Fibroblast of the conjunctiva (primary cell): ENCODE measurements at regions not wholly inside any gene's neighbourhood (a gene's known extent, or its start where the extent isn't known, plus 50 kb on each side); places are given as distances from the start of the nearest gene placed in this dataset.

ENCODE experiments used
- DNase-seq: peaks from one replicate; pipeline ENCODE4 v3.0.0-alpha.2; 2010; ENCODE audit warnings: low read depth

- DNase-seq = no peak
Observed at GRCh38 chr2:204109681-204110080, 173.1 kb downstream of the ICOS start.

- DNase-seq = no peak
Observed at GRCh38 chr2:204110338-204110741, 173.8 kb downstream of the ICOS start.

GRCh38 chr2:204110751-204111516, 174.4 kb downstream of the ICOS start:
- peak; percentile 13 for DNase-seq

DNA sequence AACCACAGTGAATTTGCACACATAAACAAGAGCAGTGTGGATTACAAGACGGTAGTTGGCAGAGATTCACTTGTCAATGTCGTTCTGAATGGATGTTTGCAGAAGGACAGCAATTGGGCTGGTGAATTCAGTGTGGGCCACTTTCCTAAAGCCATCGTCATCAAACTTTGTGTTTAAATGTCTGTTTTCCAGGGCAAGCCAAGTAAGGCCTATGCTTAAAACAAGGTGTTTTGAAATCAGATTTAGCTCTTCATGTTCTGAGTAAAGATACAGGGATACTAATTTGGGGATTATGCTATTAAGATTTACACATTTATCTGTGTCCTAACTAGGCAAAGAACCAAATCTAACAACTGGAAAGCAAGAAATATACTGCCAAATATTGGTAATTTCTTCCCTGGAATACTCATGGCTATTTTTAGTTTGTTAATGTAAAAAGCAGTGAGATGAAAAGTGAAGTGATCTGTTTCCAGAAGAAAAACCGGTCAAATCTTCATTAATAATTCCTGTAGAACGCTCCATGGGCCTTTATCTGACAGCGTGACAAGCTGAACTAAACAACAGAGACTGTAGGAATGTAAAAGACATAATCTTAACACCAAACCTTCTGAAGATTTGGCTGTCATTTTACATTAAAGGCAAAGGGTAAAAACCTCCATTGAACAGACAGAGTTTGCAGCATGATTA, 175.7 kb downstream of the ICOS start:
- no peak for DNase-seq

DNA sequence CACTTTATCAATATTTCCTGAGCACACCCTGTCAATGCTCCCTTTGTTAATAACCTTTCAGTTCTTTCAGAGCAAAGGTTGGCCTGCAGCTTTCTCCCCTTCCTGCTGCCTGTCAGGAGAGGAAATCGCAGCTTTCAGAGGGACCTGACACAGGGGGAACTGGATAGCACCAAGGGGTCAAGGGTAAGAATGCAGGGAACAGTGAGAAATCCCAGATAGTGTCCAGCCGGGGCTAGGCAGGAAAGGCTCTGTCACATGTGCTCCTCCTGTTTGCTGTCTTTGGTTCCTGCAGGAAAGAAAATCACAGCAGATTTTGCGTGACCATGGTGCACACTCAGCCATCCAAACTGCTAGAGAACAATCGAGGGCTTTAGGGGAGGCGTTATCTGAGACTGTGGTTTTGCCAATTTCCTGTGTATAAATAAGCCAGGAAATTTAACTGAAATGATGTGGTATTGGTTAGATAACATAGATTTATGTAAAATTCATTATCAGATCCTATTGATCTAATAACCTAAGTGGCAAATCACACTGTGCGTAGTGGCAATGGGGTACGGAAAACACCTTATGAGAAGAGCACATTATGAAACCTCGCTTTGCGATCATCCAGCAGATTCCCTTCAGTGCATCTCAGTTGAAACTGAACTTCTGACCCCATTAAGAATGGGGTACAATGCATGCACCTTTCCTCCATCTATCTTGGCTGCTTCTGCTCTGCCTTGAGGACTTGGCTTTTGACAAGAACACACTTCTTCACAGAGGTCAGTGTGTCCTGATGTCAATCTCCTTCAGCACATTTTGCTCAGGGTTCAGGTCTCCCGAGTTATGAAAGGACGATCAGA, 178.0 kb downstream of the ICOS start:
- DNase-seq = no peak

DNA sequence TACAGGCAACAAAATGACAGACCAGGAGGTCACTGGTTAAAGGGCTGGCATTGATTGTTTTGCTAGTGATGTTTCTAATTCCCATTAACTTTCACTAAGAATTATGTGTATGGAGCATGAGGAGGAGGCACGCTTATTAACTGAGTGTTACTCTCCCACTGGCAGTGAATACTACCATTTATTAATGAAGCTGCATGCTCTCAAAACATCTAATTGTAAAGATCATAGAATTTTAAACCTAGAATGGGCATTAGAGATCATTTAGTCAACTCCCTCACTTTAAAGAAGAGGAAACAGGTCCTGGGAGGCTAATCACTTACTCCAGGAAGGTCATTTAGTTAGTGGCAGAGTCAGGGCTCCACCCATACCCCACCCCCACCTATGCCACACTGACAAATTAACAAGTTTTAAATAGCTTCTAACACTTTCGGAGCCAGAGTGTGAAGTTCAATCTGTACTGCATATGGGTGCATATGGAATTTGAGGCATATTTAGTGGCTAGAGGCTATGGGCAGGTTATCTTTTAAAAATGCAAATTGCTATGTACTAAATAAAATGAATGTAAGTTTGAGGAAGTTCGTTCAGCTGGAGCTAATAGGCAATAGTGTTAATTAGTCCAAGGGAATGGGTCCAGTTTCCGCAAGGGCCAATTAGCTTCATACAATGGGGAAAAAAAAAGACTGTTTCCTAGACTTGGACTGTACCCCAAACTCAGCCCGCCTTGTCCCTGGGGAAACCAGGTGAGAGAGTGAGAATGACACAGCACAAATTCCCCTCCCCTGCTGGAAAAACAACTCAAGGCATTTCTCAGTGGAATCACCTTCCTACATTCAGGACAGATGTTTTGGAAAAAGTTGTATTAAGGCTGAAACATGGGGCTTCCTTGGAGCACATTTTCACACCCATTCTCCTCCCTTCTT, 178.8 kb downstream of the ICOS start:
- no peak for DNase-seq

DNA sequence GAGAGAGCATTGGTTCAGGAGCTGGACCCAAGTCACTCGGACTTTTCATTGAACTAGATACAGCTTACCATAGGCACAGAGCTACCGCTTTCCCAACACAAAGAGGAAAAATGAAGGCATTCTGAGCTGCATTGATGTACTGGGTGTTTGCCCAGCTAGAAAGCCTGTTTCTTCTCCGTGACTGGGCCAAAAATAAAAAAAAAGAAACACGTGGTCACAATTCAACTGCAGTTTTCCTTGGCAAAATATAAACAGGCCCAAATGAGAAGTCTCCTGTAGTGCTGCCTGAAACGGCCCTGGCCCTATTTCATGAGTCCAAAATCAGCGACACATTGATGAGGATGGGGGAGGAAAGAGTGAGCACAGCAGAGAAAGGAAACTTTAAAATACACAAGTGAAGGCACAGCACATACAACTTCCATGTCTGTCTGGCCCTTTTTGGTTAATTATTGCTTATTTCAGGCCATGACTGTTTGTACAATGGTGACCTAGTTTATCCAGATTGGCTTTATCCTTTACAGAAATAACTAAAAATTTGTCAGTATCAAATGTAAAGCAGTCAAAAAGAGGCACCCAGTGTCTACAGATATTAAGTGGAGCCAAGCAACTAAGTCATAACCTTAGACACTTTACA, 179.7 kb downstream of the ICOS start:
- DNase-seq = no peak

GRCh38 chr2:204122425-204122824, 185.9 kb downstream of the ICOS start:
- DNase-seq = no peak

GRCh38 chr2:204124140-204124750, 187.7 kb downstream of the ICOS start:
- no peak for DNase-seq

DNA sequence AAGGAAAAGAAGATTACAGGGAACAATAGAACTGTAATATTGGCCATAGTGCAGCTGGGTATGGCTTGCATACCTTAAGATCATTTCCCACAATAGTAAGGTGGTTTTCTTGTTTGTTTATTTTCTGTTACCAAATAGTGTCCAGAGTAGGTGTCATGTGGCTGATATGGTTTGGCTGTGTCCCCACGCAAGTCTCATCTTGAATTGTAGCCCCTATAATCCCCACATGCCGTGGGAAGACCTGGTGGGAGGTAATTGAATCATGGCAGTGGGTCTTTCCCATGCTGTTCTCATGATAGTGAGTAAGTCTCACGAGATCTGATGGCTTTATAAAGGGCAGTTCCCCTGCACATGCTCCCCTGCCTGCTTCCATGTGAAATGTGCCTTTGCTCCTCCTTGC, 190.1 kb downstream of the ICOS start:
- no peak for DNase-seq

- no peak for DNase-seq
Observed at GRCh38 chr2:204127238-204127637, 190.7 kb downstream of the ICOS start.

DNA sequence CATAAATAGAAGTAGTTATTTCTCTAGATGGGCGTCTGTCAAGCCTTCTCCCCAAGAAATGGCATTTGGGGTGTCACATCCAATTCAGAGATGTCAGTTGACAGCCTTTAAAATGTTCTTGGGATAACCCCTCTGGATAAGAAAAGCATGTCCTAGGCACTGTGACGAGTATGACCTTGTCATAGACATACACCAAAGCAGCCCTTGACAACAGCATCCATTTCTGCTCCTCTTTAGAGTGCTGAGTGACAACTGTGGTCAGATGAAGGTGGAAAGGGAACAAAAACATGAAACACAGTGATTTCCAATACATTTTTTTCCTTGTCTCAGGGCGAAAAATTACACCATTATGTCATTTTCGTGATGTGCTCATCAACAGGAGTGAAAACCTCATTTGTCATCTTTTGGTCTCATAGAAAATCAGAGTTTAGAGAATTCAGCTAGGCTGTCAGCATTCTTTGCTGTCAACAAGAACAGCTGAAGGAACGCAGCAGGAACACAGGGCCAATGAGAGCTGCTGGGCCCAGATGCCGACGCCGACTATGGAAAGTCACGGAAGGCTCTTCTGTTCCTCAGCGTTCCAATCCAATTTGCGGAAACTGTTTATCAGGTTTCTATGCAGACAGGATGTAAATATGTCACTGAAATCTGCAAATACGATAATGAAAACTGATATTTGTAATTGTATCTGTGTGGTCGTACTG, 193.2 kb downstream of the ICOS start:
- DNase-seq = no peak

GRCh38 chr2:204131621-204132020, 195.1 kb downstream of the ICOS start:
- DNase-seq = no peak

GRCh38 chr2:204133476-204133875, 196.9 kb downstream of the ICOS start:
- no peak for DNase-seq

DNA sequence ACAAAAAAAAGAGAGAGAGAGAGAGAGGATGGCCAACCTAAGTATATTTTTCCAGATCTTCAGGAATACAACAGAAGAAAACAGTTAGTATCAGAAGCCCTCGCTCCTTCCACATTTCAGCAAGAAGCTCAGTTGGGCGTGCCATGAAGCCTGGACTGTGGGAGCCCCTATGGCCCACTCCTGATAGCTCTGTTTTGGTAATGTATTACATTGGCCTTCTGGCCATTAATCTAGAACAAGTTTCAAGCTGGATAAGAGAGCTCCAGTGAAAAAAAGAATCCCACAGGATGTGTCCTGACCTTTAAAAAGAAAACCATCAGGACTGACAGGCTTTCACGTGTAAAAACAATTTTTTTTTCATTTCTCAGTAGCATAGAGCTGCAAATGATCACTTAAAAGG, 197.9 kb downstream of the ICOS start:
- DNase-seq = no peak

GRCh38 chr2:204135752-204136151, 199.2 kb downstream of the ICOS start:
- DNase-seq = no peak

- DNase-seq = no peak
Observed at GRCh38 chr2:204138206-204138605, 201.6 kb downstream of the ICOS start.

DNA sequence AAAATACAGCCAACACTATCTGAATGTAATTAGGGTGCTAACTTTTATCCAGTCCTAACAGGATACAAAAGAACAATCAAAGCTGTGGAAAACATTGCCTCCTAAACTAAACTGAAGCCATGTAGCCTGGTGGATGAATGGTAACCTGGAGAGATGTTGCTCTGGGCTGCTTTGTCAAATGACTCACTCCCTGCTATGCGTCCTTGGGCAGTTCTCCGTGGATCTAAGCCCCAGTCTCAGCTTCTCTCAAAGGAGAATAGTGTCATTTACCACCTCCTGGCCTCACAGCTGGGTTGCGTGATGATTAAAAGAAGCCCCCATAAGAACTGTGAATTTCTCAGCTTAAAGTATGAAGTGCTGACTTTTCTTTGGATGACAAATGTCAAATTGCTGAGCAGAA, 203.7 kb downstream of the ICOS start:
- DNase-seq = no peak

DNA sequence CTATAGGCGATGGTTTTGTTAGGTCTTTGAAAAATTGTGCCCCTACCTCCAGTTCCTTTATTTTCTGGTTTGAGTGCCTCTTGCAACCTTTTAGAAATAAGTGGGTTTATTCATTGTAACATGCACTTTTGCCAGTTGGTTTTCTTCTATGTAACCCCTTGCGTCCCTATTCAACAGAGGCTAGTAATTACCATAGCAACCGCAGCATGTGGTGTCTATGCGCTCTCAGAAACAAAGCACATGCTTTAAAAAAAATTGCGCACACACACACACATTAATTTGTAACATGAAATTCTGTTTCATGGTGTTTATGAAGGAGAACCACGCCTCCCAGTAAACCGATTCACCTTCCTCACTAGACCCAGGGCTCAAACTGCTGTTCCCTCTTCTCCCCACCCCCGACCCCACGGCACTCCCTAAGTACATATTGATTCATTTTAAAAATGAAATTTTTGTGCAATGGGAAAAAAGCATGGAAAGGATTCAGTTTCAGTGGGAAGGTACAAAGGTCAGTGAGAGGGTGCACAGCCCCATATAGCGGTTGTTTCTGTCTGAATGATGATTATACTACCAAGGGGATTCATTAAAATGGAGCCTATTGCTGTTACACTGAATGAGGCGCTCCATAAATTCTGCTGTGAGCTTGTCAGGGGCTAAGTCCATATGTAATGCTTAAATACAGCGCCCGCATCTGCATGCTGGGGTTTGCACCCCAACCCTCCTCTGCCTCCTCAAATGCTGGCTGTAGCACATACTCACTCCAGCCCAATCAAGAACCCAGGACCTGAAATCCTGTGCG, 206.9 kb downstream of the ICOS start:
- DNase-seq = no peak
